BJ (cell line): ENCODE measurements at regions not wholly inside any gene's neighbourhood (a gene's known extent, or its start where the extent isn't known, plus 50 kb on each side); places are given as distances from the start of the nearest gene placed in this dataset. TPM values are rescaled to one million over a fixed set of nuclear protein-coding genes. Genes with fewer than 3 reads are reported as not detected.

ENCODE experiments used
- CTCF ChIA-PET: fragments of 350-600 bp; formaldehyde crosslinking; extraction: SDS; loops from one replicate; lab custom pipeline; 2021; ENCODE audit warnings: antibody characterized with exemption, inconsistent platforms; lab: Yijun Ruan, JAX
- POLR2A ChIA-PET: fragments of 300-600 bp; sonication (Branson Sonifier 250); formaldehyde crosslinking; extraction: SDS; loops from one replicate; lab custom pipeline; 2021; ENCODE audit warnings: antibody characterized with exemption; lab: Charles Lee
- DNase-seq: peaks from one replicate; pipeline ENCODE4 v3.0.0-alpha.2; 2011; ENCODE audit warnings: low read depth
- H3K27me3 ChIP-seq: 2 replicates; pipeline ENCODE4 v1.6.0; 2011; ENCODE audit warnings: low read length; ENCODE audit not compliant: control insufficient read depth, insufficient read depth
- H3K36me3 ChIP-seq: 2 replicates; pipeline ENCODE4 v1.5.1; 2011; ENCODE audit warnings: low read length; ENCODE audit not compliant: control insufficient read depth, insufficient read depth
- H3K4me3 ChIP-seq: 2 replicates; pipeline ENCODE4 v1.5.1; 2011; ENCODE audit warnings: low read depth, mild to moderate bottlenecking, control low read depth, low read length
- CTCF ChIP-seq: IDR thresholded peaks from 2 replicates; pipeline ENCODE4 v1.5.1; 2011; ENCODE audit warnings: low read depth, mild to moderate bottlenecking, control low read depth, inconsistent platforms, low read length, moderate library complexity; ENCODE audit not compliant: insufficient read depth
- small RNA-seq: library from RNA; depleted of rRNA; stranded (forward); fragments of <200 nt; gene quantifications from one replicate; pipeline ENCODE3, GENCODE V24; 2012; ENCODE audit warnings: low replicate concordance, low read depth; ENCODE audit not compliant: insufficient read length

- no peaks in the 10 kb centered on the region for H3K36me3 ChIP-seq
- ChIA-PET CTCF (no interaction called here), POLR2A (no interaction called here)
- DNase-seq, result no peak
- H3K4me3 ChIP-seq, result no peak overlapping the region
- TF ChIP-seq CTCF, result no peak
- no peaks in the 10 kb centered on the region for H3K27me3 ChIP-seq
Measured at GRCh38 chr4:4960574-4960973, 58.7 kb downstream of the CYTL1 start.

- Histone ChIP-seq H3K27me3 (no peaks in the 10 kb centered on the region), H3K4me3 (no peak overlapping the region), H3K36me3 (no peaks in the 10 kb centered on the region)
- ChIA-PET CTCF (no interaction called here), POLR2A (no interaction called here)
- DNase-seq, result no peak
- no peak for TF ChIP-seq CTCF
Measured at GRCh38 chr4:4961936-4962335, 57.3 kb downstream of the CYTL1 start.

GRCh38 chr4:4962928-4963327, 56.3 kb downstream of the CYTL1 start:
- DNase-seq, result no peak
- ChIA-PET CTCF (no interaction called here), POLR2A (no interaction called here)
- H3K4me3 ChIP-seq, result no peak overlapping the region
- H3K36me3 ChIP-seq, result no peaks in the 10 kb centered on the region
- TF ChIP-seq CTCF, result no peak
- no peaks in the 10 kb centered on the region for H3K27me3 ChIP-seq

Small RNA genes in the stretch of these regions (small RNA-seq; reads per million reads assigned to genes)
- gene RN7SKP113, result not detected
